ENCODE measurements at regions not wholly inside any gene's neighbourhood (a gene's known extent, or its start where the extent isn't known, plus 50 kb on each side); places are given as distances from the start of the nearest gene placed in this dataset.

DNA sequence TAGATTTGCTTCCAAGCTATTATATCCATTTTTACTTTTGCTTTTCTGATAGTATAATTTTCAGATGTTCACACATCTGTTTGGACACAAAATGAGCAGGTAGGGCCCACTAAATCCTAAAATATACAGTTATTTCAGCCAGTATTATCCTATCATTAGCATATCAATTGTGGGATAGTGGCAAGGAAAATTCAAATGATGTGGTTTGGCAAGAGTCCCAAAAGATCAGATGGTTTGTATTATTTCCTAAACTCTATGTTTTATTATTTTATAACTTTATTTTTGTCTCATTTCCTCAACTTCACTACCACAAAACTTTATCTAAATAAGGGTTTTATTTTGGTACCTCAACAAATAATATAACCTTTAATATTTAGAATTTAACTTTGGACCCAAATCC, 1659.6 kb downstream of the NCAM2 start:
- no peak overlapping the region for H3K4me3 ChIP-seq (ENCODE audit: low read depth, low read length)
- no peak for DNase-seq (ENCODE audit: low read depth)
- TF ChIP-seq, protein P1, sequence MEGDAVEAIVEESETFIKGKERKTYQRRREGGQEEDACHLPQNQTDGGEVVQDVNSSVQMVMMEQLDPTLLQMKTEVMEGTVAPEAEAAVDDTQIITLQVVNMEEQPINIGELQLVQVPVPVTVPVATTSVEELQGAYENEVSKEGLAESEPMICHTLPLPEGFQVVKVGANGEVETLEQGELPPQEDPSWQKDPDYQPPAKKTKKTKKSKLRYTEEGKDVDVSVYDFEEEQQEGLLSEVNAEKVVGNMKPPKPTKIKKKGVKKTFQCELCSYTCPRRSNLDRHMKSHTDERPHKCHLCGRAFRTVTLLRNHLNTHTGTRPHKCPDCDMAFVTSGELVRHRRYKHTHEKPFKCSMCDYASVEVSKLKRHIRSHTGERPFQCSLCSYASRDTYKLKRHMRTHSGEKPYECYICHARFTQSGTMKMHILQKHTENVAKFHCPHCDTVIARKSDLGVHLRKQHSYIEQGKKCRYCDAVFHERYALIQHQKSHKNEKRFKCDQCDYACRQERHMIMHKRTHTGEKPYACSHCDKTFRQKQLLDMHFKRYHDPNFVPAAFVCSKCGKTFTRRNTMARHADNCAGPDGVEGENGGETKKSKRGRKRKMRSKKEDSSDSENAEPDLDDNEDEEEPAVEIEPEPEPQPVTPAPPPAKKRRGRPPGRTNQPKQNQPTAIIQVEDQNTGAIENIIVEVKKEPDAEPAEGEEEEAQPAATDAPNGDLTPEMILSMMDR (IDR thresholded peaks at IDR 0.05; ENCODE audit: insufficient read depth, low read length) = no peak

DNA sequence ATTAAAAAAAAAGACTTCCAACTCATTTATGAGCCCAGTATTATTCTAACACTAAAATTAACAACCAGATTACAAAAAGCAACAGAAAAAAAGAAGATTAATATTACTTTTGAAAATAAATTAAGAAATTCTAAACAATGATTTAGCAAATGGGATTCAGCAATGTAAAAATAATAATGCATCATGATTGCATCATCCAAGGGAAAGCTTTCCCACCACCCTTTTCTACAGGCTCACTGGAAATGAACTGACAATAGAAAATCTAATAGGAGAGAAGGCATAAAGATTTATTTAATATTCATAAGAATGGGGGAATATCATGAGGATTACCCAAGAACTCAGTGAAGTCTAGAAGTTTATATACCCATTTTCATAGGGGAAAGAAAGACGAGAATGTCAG, 1671.9 kb downstream of the NCAM2 start:
- no peak for DNase-seq (ENCODE audit: low read depth)
- no peak overlapping the region for H3K4me3 ChIP-seq (ENCODE audit: low read depth, low read length)
- TF ChIP-seq, protein P1 (IDR thresholded peaks at IDR 0.05; ENCODE audit: insufficient read depth, low read length) = no peak

DNA sequence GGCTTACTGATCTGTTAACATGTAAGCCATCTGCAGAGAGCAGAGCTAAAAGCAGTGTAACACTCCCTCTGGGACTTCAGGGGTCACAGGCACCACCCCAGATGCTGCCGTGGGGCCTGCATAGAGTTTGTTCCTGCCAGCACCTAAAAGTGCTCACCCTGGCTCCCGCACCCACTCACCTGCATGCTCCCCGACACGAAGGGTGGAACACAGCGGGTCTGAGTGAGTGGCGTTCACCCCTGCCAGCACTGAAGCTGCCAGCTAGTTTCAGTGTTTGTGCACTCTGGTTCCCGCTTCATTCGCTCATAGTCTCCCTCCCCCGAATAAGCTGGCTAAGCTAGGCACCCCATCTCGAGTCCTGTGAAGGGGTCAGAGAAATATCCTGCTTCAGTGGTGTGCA, 1681.0 kb downstream of the NCAM2 start:
- TF ChIP-seq, protein P1 (IDR thresholded peaks at IDR 0.05; ENCODE audit: insufficient read depth, low read length) = no peak
- H3K4me3 ChIP-seq (ENCODE audit: low read depth, low read length) = no peak overlapping the region
- DNase-seq (ENCODE audit: low read depth) = no peak

DNA sequence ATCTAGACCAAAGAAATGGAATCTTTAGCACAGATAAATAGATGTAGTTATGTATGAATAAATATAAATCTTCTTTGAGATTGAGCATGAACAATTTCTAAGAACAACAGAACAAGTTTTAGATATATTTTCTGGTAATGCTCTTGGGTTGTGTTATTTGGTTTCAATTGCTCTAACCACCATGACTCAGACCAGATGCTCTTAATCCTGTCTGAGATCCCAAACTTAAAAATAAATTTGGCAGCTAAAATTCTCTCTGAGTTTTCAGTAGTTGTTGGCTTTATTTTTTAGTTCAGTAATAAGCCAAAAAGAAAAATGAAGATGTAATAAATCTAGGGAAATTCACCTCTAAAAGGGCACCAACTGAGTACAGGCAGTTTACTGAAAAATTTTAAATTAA, 1693.4 kb downstream of the NCAM2 start:
- TF ChIP-seq, protein P1 (IDR thresholded peaks at IDR 0.05; ENCODE audit: insufficient read depth, low read length) = no peak
- DNase-seq (ENCODE audit: low read depth) = no peak
- no peak overlapping the region for H3K4me3 ChIP-seq (ENCODE audit: low read depth, low read length)

DNA sequence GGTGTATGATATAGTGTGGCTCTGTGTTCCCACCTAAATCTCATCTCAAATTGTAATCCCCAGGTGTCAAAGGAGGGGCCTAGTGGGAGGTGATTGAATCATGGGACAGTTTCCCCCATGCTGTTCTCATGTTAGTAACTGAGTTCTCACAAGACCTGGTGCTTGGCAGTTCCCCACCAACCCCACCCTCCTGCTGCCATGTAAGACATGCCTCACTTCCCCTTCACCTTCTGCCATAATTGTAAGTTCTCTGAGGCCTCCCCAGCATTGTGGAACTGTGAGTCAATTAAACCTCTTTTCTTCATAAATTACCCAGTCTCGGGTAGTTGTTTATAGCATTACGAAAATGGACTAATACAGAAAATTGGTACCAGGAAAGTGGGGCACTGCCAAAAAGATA, 1705.3 kb downstream of the NCAM2 start:
- no peak overlapping the region for H3K4me3 ChIP-seq (ENCODE audit: low read depth, low read length)
- TF ChIP-seq, protein P1 (IDR thresholded peaks at IDR 0.05; ENCODE audit: insufficient read depth, low read length) = no peak
- no peak for DNase-seq (ENCODE audit: low read depth)

DNA sequence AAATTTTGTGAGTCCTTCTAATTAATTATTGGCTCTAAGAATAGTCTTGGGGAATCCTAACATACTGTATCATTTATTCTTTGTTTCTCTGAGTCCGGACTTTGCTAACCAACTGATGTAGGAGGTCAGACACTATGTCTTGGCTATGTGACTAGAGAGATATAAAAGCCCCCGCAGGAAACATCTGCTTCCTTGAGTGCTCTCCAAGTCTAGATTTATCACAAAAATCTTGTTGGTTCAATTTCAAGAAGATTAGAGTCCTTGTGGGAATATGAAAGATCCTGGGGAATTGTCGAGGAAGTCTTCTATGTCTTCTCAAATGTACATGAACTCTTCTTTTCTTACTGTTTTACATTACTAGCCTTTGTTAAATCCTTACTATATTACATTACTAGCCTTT, 1712.5 kb downstream of the NCAM2 start:
- no peak for DNase-seq (ENCODE audit: low read depth)
- no peak overlapping the region for H3K4me3 ChIP-seq (ENCODE audit: low read depth, low read length)
- TF ChIP-seq, protein P1 (IDR thresholded peaks at IDR 0.05; ENCODE audit: insufficient read depth, low read length) = no peak

DNA sequence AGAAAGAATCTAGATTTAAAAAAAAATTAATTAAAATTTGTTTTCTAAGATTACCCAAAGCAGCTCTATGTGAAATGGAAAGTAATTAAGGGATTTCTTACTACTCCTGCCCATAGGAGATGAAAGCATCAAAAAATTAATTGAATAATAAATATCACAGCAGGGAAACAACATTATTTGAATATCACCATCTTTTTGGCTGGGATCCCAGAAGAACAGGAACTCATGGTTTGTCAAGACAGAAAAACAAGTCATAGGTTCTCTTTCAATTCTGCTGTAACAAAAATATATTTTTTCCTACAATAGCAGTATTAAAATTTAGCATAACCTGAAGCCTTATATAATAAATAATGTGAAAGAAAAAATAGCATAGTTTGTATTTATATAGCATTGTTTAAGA, 1713.4 kb downstream of the NCAM2 start:
- TF ChIP-seq, protein P1 (IDR thresholded peaks at IDR 0.05; ENCODE audit: insufficient read depth, low read length) = no peak
- DNase-seq (ENCODE audit: low read depth) = no peak
- no peak overlapping the region for H3K4me3 ChIP-seq (ENCODE audit: low read depth, low read length)

All from fibroblast of the aortic adventitia (primary cell).